GM12872 (cell line): ENCODE measurements at regions not wholly inside any gene's neighbourhood (a gene's known extent, or its start where the extent isn't known, plus 50 kb on each side); places are given as distances from the start of the nearest gene placed in this dataset.

Source experiments
- TF ChIP-seq, protein P1 (sequence below): IDR thresholded peaks from 3 replicates; pipeline ENCODE4 v1.5.1; 2011; ENCODE audit warnings: low read depth, mild to moderate bottlenecking, low read length, moderate library complexity; ENCODE audit not compliant: insufficient read depth

DNA sequence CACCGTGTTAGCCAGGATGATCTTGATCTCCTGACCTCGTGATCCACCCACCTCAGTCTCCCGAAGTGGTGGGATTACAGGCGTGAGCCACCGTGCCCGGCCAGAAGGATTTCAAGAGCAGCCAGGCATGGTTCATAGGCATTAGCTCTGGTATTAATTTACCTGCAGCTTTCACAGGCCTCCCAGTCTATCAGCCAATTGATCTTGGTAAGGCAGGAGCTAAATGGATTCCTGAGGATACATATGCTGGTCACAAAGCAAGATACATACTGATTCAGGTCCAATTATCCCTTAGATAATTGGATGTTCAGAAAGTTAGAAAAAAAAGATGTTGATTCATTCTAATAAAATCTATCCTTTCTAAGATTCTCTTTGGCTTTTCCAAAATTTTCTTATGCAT, 487.1 kb downstream of the TLE1 start:
- TF ChIP-seq, protein P1, sequence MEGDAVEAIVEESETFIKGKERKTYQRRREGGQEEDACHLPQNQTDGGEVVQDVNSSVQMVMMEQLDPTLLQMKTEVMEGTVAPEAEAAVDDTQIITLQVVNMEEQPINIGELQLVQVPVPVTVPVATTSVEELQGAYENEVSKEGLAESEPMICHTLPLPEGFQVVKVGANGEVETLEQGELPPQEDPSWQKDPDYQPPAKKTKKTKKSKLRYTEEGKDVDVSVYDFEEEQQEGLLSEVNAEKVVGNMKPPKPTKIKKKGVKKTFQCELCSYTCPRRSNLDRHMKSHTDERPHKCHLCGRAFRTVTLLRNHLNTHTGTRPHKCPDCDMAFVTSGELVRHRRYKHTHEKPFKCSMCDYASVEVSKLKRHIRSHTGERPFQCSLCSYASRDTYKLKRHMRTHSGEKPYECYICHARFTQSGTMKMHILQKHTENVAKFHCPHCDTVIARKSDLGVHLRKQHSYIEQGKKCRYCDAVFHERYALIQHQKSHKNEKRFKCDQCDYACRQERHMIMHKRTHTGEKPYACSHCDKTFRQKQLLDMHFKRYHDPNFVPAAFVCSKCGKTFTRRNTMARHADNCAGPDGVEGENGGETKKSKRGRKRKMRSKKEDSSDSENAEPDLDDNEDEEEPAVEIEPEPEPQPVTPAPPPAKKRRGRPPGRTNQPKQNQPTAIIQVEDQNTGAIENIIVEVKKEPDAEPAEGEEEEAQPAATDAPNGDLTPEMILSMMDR: no peak

DNA sequence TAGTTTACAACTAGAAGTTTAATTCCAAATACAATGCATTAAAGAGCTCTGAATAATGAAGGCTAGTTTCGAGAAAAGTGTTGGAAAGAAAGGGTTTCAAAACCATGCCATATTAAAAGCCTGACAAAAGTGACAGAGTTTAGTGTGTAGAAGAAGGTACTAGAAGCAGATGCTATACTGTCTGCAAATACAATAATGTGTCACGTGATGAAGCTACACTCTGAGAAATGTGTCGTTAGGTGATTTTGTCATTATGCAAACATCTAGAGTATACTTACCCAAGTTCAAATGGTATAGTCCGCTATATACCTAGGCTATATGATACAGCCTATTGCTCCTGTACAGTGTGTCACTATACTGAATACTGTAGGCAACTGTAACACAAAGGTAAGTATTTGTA, 494.1 kb downstream of the TLE1 start:
- TF ChIP-seq, protein P1: no peak

DNA sequence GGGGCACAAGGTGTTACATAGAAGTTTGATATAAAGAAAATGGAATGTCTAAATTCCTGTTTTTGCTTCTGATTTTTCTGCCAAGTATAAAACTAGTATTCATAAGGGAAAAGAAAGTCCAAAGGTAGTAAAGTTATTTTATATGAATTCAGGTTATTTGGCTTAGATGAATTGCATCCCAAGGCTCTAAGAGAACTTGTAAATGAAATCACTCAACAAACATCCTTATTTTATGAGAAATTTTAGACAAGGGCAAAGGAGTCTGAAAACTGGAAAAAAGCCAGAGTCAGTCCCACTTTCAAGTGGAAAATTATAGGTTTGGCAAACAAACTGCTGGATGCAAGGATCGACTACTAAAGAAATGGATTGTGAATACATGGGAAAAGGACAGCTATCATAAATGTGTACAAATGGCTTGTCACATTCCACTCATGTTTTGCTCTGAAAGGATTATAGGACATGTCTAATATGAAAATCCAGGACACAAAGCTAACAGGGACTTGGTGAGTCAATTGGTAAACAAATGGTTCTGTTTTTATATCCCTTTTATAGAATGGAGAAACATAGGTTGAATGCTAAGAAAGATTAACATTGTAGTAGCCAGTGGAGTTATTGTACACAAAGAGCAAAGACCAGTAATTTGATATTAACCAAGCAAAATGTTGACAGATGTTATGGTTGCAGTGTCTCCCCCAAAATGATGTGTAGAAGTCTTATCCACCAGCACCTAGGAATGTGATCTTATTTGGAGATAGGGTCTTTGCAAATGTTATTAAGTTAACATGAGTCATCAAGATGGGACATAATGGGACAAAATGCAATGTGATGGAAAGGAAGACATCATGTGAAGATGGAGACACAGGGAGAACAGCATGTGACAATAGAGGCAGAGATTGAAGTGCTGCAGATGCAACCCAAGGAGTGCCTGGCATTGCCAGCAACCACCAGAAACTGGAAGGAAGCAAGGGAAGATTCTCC, 495.7 kb downstream of the TLE1 start:
- TF ChIP-seq, protein P1: no peak

DNA sequence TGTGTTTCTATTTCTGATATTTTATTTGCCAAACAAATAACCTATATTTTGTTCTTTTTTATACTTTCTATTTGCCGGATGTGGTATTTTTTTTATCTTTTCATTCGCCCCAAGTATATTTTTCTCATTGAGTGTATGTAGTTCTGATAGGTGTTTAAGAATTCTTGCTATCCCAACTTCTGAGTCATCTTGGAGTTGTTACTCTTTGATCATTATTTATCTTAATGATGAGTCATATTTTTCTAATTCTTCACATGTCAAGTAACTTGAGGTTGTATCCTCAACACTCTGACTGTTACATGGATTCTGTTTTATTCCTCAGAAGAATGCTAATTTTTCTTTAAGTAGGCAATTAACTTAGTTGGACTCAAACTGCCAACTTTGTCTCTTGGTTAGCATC, 498.1 kb downstream of the TLE1 start:
- TF ChIP-seq, protein P1: no peak

DNA sequence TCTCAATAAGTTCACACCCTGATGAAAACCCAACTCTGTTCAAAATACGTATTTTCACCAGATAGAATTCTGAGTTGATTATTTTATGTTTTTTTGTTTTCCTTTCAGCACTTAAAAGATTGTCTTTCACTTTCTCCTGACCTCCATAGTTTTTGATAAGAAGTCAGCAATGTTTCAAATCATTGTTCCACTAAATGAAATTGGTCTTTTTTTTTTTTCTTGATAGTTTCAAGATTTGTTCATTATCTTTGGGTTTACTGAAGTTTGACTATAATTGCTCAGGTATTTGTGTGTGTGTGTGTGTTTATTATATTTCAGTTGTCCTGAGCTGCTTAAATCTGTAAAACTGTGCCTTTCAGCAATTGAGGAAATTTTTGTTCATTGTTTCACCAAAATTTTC, 498.7 kb downstream of the TLE1 start:
- TF ChIP-seq, protein P1: no peak

DNA sequence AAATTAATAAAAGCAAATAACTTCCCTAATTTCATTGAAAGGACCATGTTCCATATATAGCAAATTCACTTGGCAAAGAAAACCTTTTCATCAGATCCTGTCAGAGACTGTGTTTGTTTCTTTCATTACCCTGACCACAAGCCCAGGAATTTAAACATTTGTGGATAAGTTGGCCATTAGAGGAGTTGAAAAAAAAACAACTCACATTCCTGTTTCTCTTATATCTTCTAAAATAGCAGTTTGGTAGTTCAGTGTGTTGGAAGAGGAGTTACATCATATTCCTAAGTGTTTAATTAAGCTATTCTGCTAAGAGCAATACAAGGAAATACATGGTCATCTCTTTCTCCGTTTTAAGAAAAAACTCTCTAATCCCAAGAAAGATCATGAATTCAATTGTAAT, 505.6 kb downstream of the TLE1 start:
- TF ChIP-seq, protein P1: no peak

DNA sequence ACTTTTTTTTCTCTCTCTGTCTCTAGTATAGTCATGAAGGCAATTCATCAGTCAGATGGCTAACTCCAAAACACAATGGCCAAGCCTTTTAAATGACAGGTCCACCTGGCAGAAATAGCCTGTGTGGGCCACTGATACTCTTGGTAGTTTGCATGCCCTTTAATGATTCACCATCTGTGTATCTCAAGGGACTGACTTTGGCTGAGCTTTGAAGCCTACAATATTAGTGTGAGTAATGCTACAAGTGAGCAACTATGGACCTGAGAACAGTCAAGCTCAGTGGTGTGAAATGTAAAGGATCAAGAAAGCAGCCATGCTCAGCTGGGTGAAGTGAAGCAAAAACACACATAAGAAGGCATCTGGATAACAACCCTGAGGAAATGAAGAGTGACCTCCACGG, 506.9 kb downstream of the TLE1 start:
- TF ChIP-seq, protein P1: no peak
